GM12891 (cell line): ENCODE measurements at regions not wholly inside any gene's neighbourhood (a gene's known extent, or its start where the extent isn't known, plus 50 kb on each side); places are given as distances from the start of the nearest gene placed in this dataset.

Source experiments
- POLR2A ChIP-seq: IDR thresholded peaks from 2 replicates; pipeline ENCODE4 v1.6.1; 2011; ENCODE audit warnings: low read depth, low read length, control low read depth
- POLR2AphosphoS5 ChIP-seq: IDR thresholded peaks from 2 replicates; pipeline ENCODE4 v1.6.1; 2011; ENCODE audit warnings: low read depth, low read length, control low read depth
- POU2F2 ChIP-seq: IDR thresholded peaks from 2 replicates; pipeline ENCODE4 v1.6.1; 2011; ENCODE audit warnings: low read depth, mild to moderate bottlenecking, control low read depth, low read length, moderate library complexity

- TF ChIP-seq POLR2AphosphoS5 (no peak), POLR2A (no peak), POU2F2 (no peak)
Observed at GRCh38 chr9:87223392-87224246, 274.0 kb upstream of the DAPK1 start.
